OCI-LY7 (cell line): ENCODE measurements at regions not wholly inside any gene's neighbourhood (a gene's known extent, or its start where the extent isn't known, plus 50 kb on each side); places are given as distances from the start of the nearest gene placed in this dataset.

ENCODE experiments used
- BruUV-seq: library from RNA; stranded (reverse); fragments of 400-500 nt; replicated peaks from 2 replicates; lab custom pipeline; 2021; lab: Mats Ljungman, UMichigan
- CTCF ChIA-PET: fragments of 300-600 bp; sonication (Branson Sonifier 250); formaldehyde crosslinking; loops from one replicate; lab custom pipeline; 2022; ENCODE audit warnings: antibody characterized with exemption; ENCODE audit not compliant: unreplicated experiment; lab: Charles Lee
- POLR2A ChIA-PET: fragments of 300-600 bp; sonication (Branson Sonifier 250); formaldehyde crosslinking; loops from one replicate; lab custom pipeline; 2022; ENCODE audit warnings: antibody characterized with exemption; lab: Charles Lee
- DNase-seq: peaks from one replicate; pipeline ENCODE4 v3.0.0-alpha.2; 2015; ENCODE audit warnings: low spot score
- H2AFZ ChIP-seq: fragments of 200-600 bp; sonication (generic), shearing (Covaris generic); 2 replicates; pipeline ENCODE4 v1.6.1; 2014; ENCODE audit warnings: mild to moderate bottlenecking, antibody characterized with exemption, low read length, moderate library complexity
- H3K27ac ChIP-seq: fragments of 200-600 bp; sonication (generic); 2 replicates; pipeline ENCODE4 v1.5.1; 2014; ENCODE audit warnings: mixed run types, low read depth, mild to moderate bottlenecking, moderate library complexity, low read length, inconsistent platforms; ENCODE audit not compliant: poor library complexity, severe bottlenecking
- H3K36me3 ChIP-seq: fragments of 200-600 bp; sonication (generic); 2 replicates; pipeline ENCODE4 v1.6.1; 2014; ENCODE audit warnings: mild to moderate bottlenecking, antibody characterized with exemption, low read length, moderate library complexity, mixed read lengths; ENCODE audit not compliant: insufficient read depth
- H3K4me1 ChIP-seq: fragments of 200-600 bp; sonication (generic); 2 replicates; pipeline ENCODE4 v1.5.1; 2014; ENCODE audit warnings: mild to moderate bottlenecking, low read length; ENCODE audit not compliant: insufficient read depth, poor library complexity, severe bottlenecking
- H3K4me2 ChIP-seq: fragments of 200-600 bp; sonication (generic); 2 replicates; pipeline ENCODE4 v1.6.1; 2014; ENCODE audit warnings: mild to moderate bottlenecking, low read length
- H3K4me3 ChIP-seq: fragments of 200-600 bp; sonication (generic); 2 replicates; pipeline ENCODE4 v1.5.1; 2014; ENCODE audit warnings: mild to moderate bottlenecking, low read depth, low read length; ENCODE audit not compliant: poor library complexity, severe bottlenecking
- H3K79me2 ChIP-seq: fragments of 200-600 bp; sonication (generic); 2 replicates; pipeline ENCODE4 v1.6.1; 2016; ENCODE audit warnings: low read depth, mild to moderate bottlenecking, low read length, moderate library complexity, mixed read lengths; ENCODE audit not compliant: insufficient read depth
- H3K9me2 ChIP-seq: fragments of 200-600 bp; sonication (generic); 2 replicates; pipeline ENCODE4 v1.6.1; 2016; ENCODE audit warnings: mild to moderate bottlenecking, low read length, mixed read lengths; ENCODE audit not compliant: insufficient read depth
- H3K9me3 ChIP-seq: fragments of 200-600 bp; sonication (generic); 2 replicates; pipeline ENCODE4 v1.6.1; 2014; ENCODE audit warnings: mild to moderate bottlenecking, mixed run types, low read length, mixed read lengths
- H4K20me1 ChIP-seq: fragments of 200-600 bp; sonication (generic); 2 replicates; pipeline ENCODE4 v1.6.1; 2014; ENCODE audit warnings: mild to moderate bottlenecking, antibody characterized with exemption, low read length, moderate library complexity, mixed read lengths; ENCODE audit not compliant: insufficient read depth
- EZH2phosphoT487 ChIP-seq: fragments of 200-600 bp; sonication (generic); IDR thresholded peaks from 2 replicates; pipeline ENCODE4 v1.6.1; 2018; ENCODE audit warnings: low read depth, borderline replicate concordance, mild to moderate bottlenecking, mixed run types, antibody characterized with exemption, low read length, moderate library complexity, mixed read lengths
- intact Hi-C: fragments of 100-400 bp; cut with micrococcal nuclease; formaldehyde crosslinking; loops from one replicate; pipeline ENCODE4 v1.10.0; 2022; ENCODE audit not compliant: unreplicated experiment
- TF ChIP-seq, protein P1 (sequence below): fragments of 200-600 bp; sonication (generic); conservative IDR thresholded peaks from 2 replicates; pipeline ENCODE4 v1.5.1; 2014; ENCODE audit warnings: mild to moderate bottlenecking, antibody characterized with exemption, low read length, moderate library complexity, mixed read lengths

DNA sequence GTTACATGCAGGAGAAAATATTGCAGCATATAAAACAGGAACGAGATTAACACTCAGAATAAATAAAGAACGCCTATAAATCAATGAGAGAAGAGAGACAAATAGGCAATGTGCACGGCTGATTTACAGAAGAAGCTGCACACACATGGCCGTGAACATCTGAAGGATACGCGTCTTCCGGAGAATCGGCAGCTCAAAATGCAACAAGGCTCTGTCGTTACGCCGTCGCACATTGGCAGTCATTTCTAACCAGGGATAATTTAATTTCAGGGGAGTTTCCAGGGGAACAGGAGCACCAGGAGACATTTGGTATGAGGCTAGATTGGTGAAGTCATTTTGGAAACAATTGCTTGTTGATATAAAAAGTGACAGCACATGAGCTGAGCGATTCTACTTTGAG lies 745.2 kb downstream of the BRD1 start:
- DNase-seq, result no peak
- H3K4me2 ChIP-seq, result no peak overlapping the region
- no peak overlapping the region for H2AFZ ChIP-seq
- no peak overlapping the region for H3K4me3 ChIP-seq
- no peaks in the 10 kb centered on the region for H3K79me2 ChIP-seq
- TF ChIP-seq EZH2phosphoT487, result no peak
- TF ChIP-seq, protein P1, sequence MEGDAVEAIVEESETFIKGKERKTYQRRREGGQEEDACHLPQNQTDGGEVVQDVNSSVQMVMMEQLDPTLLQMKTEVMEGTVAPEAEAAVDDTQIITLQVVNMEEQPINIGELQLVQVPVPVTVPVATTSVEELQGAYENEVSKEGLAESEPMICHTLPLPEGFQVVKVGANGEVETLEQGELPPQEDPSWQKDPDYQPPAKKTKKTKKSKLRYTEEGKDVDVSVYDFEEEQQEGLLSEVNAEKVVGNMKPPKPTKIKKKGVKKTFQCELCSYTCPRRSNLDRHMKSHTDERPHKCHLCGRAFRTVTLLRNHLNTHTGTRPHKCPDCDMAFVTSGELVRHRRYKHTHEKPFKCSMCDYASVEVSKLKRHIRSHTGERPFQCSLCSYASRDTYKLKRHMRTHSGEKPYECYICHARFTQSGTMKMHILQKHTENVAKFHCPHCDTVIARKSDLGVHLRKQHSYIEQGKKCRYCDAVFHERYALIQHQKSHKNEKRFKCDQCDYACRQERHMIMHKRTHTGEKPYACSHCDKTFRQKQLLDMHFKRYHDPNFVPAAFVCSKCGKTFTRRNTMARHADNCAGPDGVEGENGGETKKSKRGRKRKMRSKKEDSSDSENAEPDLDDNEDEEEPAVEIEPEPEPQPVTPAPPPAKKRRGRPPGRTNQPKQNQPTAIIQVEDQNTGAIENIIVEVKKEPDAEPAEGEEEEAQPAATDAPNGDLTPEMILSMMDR, result no peak
- H3K4me1 ChIP-seq, result no peaks in the 10 kb centered on the region
- H3K27ac ChIP-seq, result no peak overlapping the region
- no peaks in the 10 kb centered on the region for H3K9me2 ChIP-seq
- BruUV-seq, result no TSS peak
- no peaks in the 10 kb centered on the region for H3K9me3 ChIP-seq
- intact Hi-C loops, result no loop called here
- no peaks in the 10 kb centered on the region for H3K36me3 ChIP-seq
- CTCF ChIA-PET, result no interaction called here
- POLR2A ChIA-PET, result no interaction called here
- no peaks in the 10 kb centered on the region for H4K20me1 ChIP-seq

DNA sequence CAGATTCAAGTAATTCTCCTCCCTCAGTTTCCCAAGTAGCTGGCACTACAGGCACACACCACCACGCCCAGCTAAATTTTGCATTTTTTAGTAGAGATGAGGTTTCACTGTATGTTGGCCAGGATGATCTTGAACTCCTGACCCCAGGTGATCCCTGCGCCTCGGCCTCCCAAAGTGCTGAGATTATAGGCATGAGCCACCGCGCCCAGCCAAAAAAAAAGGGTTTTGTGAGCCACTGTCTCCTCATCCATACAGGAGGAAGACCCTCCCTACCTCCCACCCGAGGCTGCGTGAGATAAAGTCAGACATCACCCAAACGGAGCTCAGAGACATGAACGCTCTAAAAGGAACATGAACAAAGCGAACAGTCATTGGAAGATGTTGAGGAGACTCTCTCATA lies 745.7 kb downstream of the BRD1 start:
- H4K20me1 ChIP-seq, result no peaks in the 10 kb centered on the region
- BruUV-seq, result no TSS peak
- POLR2A ChIA-PET, result no interaction called here

DNA sequence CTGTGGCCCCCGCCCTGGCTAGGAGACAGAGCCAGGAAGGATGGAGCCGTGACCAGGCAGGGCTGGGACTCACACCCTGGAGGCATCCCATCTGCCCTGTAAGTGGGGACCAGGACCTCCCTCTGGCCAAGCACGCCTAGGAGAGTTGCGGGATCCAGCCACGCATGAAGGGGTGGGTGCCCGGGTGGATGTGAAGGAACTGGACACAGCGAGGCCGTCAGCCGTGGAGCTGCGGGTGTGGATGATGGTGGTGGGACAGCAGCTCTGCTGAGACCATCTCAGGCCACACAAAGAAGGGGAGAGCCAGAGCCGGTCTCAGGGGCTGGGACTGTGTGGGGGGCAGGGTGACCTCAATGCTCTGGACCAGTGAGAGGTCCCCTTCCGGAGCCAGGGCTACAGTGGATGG lies 746.4 kb downstream of the BRD1 start:
- intact Hi-C loops, result no loop called here
- H3K4me1 ChIP-seq, result no peaks in the 10 kb centered on the region
- DNase-seq, result no peak
- no TSS peak for BruUV-seq
- H3K79me2 ChIP-seq, result no peaks in the 10 kb centered on the region
- no peak overlapping the region for H3K4me3 ChIP-seq
- H2AFZ ChIP-seq, result no peak overlapping the region
- no peak overlapping the region for H3K27ac ChIP-seq
- CTCF ChIA-PET, result no interaction called here
- H3K36me3 ChIP-seq, result no peaks in the 10 kb centered on the region
- TF ChIP-seq, protein P1, result no peak
- no peak for TF ChIP-seq EZH2phosphoT487
- no peaks in the 10 kb centered on the region for H3K9me3 ChIP-seq
- H4K20me1 ChIP-seq, result no peaks in the 10 kb centered on the region
- no peaks in the 10 kb centered on the region for H3K9me2 ChIP-seq
- H3K4me2 ChIP-seq, result no peak overlapping the region
- POLR2A ChIA-PET, result no interaction called here

More for the DNA sequence above, 745.7 kb downstream of the BRD1 start:
- CTCF ChIA-PET, result no interaction called here
- intact Hi-C loops, result no loop called here
- DNase-seq, result no peak
- Histone ChIP-seq H3K4me3 (no peak overlapping the region), H3K79me2 (no peaks in the 10 kb centered on the region), H3K36me3 (no peaks in the 10 kb centered on the region), H3K4me2 (no peak overlapping the region), H3K4me1 (no peaks in the 10 kb centered on the region), H3K27ac (no peak overlapping the region), H3K9me3 (no peaks in the 10 kb centered on the region), H3K9me2 (no peaks in the 10 kb centered on the region), H2AFZ (no peak overlapping the region)
- TF ChIP-seq, protein P1, result no peak
- no peak for TF ChIP-seq EZH2phosphoT487
